Activated CD4-positive, alpha-beta T cell treated with anti-CD3 and anti-CD28 coated beads for 36 hours (primary cell): ENCODE measurements at regions not wholly inside any gene's neighbourhood (a gene's known extent, or its start where the extent isn't known, plus 50 kb on each side); places are given as distances from the start of the nearest gene placed in this dataset.

Source experiments
- ATAC-seq: fragments of 200-7000 bp; cut with Tn5 transposase; one replicate; pipeline ENCODE4 v1.10.0; 2021; ENCODE audit warnings: mild to moderate bottlenecking, moderate library complexity
- CTCF ChIA-PET: fragments of 350-600 bp; sonication (Branson Sonifier 250); formaldehyde crosslinking; loops from one replicate; lab custom pipeline; 2021; ENCODE audit warnings: antibody characterized with exemption; lab: Charles Lee
- POLR2A ChIA-PET: fragments of 350-600 bp; sonication (Branson Sonifier 250); formaldehyde crosslinking; loops from one replicate; lab custom pipeline; 2021; ENCODE audit warnings: antibody characterized with exemption, inconsistent platforms; lab: Charles Lee
- DNase-seq: peaks from one replicate; pipeline ENCODE4 v3.0.0-alpha.2; 2020
- H3K27ac Mint-ChIP-seq: one replicate; pipeline ENCODE4 v1.8.0; 2021; ENCODE audit warnings: mixed read lengths
- H3K27me3 Mint-ChIP-seq: one replicate; pipeline ENCODE4 v1.8.0; 2021; ENCODE audit warnings: mixed read lengths
- H3K36me3 Mint-ChIP-seq: one replicate; pipeline ENCODE4 v1.8.0; 2021; ENCODE audit warnings: low read depth, mixed read lengths
- H3K4me1 Mint-ChIP-seq: one replicate; pipeline ENCODE4 v1.8.0; 2021; ENCODE audit warnings: mixed read lengths
- H3K4me3 Mint-ChIP-seq: one replicate; pipeline ENCODE4 v1.8.0; 2021; ENCODE audit warnings: mild to moderate bottlenecking, moderate library complexity, mixed read lengths
- H3K9me3 Mint-ChIP-seq: one replicate; pipeline ENCODE4 v1.8.0; 2021; ENCODE audit warnings: low read depth, mixed read lengths
- intact Hi-C, 2 experiments: fragments of 100-400 bp; cut with DNase I in 1 of 2; cut with micrococcal nuclease in 1 of 2; formaldehyde crosslinking; loops; one replicate each; pipeline versions ENCODE4 v1.14.2 to v1.15.1; 2022 to 2024; cut with DNase I, micrococcal nuclease

DNA sequence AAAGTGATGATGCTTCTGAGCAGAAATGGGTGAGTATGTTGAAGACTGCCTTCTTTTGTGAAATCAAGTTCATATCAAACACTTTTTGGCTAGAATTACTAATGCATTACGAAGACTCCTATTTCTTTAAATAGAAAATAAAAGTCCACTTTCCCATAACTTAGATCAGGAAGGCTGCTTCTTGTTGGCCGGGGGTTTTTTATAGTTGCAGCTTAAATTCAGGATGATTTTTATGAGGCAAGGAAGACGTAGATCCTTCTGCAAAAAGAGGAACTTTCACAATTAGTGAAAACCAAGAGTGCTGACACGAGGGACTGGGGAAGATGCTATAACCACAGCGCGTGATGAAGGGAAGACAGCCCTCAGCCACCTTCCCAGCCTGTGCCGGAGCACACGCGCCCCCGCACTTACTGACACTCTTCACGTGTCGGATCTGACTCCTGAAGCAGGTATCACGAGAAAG lies 206.1 kb upstream of the PRDM1 start:
- H3K9me3 Mint-ChIP-seq = no peaks in the 10 kb centered on the region
- no peak overlapping the region for H3K27ac Mint-ChIP-seq
- ChIA-PET POLR2A (interaction anchor here (0.7 kb wide), 1 partner anchor 449 kb away, joined by 3 read pairs; no protein-coding TSS in a partner anchor), CTCF (interaction anchor here (0.9 to 2.3 kb wide), 4 partner anchors 13 to 302 kb away, joined by 3 to 7 read pairs (median 4); no protein-coding TSS in a partner anchor)
- ATAC-seq (peak; percentile 91), DNase-seq (peak; percentile 71)
- H3K4me3 Mint-ChIP-seq = peak overlapping the region; percentile 3
- H3K36me3 Mint-ChIP-seq = no peaks in the 10 kb centered on the region
- H3K27me3 Mint-ChIP-seq = peaks cover 27% of the 10 kb centered on the region
- H3K4me1 Mint-ChIP-seq = peaks cover 15% of the 10 kb centered on the region
- intact Hi-C loops = loop anchor here in 1 of 2 experiments (2.0 to 5.0 kb wide), 3 partner anchors 19 to 102 kb away; no protein-coding TSS in a partner anchor

DNA sequence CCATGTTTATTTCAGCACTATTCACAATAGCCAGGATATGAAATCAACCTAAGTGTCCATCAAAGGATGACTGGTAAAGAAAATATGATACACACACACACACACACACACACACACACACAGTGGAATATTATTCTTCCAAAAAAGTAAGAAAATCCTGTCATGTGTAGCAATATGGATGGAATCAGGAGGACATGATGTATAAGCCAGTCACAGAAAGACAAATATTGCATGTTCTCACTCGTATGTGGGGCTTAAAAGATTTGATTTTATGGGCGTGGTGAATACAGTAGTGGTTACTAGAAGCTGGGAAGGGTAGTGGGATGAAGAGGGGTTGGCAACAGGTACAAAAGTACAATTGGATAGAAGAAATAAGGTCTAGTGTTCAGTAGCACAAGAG lies 207.0 kb upstream of the PRDM1 start:
- no peaks in the 10 kb centered on the region for H3K9me3 Mint-ChIP-seq
- intact Hi-C loops = no loop called here
- H3K27me3 Mint-ChIP-seq = peaks cover 27% of the 10 kb centered on the region
- DNase-seq (no peak), ATAC-seq (no peak)
- H3K36me3 Mint-ChIP-seq = no peaks in the 10 kb centered on the region
- H3K4me1 Mint-ChIP-seq = peaks cover 15% of the 10 kb centered on the region
- ChIA-PET CTCF (interaction anchor here (1.2 to 2.3 kb wide), 2 partner anchors 14 to 22 kb away, joined by 4 to 7 read pairs; no protein-coding TSS in a partner anchor), POLR2A (no interaction called here)
- H3K4me3 Mint-ChIP-seq = no peak overlapping the region
- no peak overlapping the region for H3K27ac Mint-ChIP-seq

DNA sequence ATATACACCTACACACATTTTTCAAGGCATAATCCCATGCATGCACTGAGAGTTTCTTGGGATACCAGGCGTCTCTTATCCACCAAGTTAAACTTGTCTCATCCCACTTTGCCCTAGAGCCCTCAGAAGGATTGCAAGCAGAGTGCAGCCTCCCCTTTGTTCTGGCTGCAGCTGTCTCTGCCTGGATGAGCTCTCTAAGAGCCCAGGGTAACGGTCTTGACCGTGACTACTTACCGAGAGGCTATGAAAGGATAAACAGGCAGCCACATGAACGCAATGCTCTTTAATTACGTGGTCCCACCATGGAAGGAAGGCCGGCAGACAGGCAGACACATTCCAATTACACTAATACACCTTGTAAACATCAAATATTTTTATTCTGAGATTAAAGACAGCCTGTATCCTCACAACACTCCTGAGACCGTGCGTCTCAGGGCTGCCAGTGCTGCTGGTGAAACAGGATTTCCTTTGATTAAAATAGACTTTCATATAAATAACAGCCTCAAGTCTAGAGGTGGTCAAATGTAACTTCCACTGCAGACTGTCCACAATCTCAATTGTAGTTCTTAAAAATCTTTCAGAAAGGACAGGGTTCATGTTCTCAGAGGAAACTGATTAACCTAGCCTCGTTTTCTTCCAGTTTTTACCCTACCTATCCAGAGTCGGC lies 210.0 kb upstream of the PRDM1 start:
- Mint-ChIP-seq H3K4me1 (peaks cover 25% of the 10 kb centered on the region), H3K9me3 (no peaks in the 10 kb centered on the region), H3K36me3 (no peaks in the 10 kb centered on the region), H3K27me3 (peaks cover 23% of the 10 kb centered on the region), H3K27ac (no peak overlapping the region), H3K4me3 (no peak overlapping the region)
- ATAC-seq = no peak
- DNase-seq = no peak
- CTCF ChIA-PET = no interaction called here
- POLR2A ChIA-PET = no interaction called here
- intact Hi-C loops = no loop called here

DNA sequence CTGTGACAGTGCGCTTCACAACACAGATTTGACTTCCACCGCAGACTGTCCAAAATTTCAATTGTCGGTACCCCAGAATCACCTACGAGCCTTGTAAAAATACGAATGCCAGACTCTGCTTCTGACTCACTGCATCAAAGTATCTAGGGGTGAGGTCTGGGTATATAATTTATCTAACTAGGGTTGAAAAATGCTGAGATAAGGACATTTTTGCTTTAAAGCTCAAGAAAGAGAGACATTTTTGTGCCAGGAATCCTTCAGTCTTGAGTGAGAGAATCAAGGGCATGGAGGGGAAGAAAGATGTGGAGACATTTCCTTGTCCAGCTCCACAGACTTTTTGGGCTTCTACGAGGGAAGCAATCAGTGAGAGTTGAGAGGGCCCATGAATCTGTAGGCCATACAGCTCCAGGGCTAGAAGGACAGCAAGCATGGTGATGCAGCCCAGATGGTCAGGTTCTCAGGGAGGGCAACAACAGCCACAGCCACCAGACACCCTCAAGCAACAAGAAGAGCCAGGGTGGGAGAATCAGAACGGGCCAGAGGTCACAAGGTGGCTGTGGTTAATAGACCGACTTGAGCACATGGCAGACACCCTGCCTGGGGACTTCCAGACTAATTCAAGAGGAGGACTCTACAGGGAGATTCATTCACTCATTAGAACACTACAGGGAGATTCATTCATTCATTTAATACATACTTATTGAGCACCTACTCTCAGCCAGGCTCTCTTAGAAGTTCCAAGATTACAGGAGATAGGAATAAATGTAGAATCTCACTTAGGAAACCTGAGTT lies 211.1 kb upstream of the PRDM1 start:
- CTCF ChIA-PET = no interaction called here
- no peaks in the 10 kb centered on the region for H3K36me3 Mint-ChIP-seq

DNA sequence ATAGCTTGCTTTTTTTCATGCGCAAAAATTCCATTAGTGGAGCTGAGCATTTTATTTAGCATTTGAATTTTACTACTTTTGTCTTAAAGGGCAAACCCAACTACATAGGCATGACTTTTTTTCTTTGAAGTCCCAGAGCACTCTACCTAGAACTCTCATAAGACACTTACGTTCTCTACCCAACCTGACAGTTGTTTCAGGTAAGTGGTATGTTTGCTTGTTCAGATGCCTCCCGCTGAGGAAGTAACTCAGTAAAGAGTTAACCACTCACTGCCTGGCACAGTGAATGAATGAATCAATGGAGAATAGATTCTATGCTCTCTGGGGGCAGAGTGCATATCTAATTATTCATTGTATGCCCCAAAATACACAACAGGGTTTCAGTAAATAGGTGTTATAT lies 212.3 kb upstream of the PRDM1 start:
- ATAC-seq (peak; percentile 28), DNase-seq (no peak)
- ChIA-PET CTCF (no interaction called here), POLR2A (interaction anchor here (1.0 kb wide), 1 partner anchor 26 kb away, joined by 5 read pairs; no protein-coding TSS in a partner anchor)
- intact Hi-C loops = no loop called here
- Mint-ChIP-seq H3K4me3 (no peak overlapping the region), H3K4me1 (peaks cover 11% of the 10 kb centered on the region), H3K36me3 (no peaks in the 10 kb centered on the region), H3K27ac (no peak overlapping the region), H3K27me3 (peaks cover 20% of the 10 kb centered on the region), H3K9me3 (no peaks in the 10 kb centered on the region)

More for the DNA sequence above, 211.1 kb upstream of the PRDM1 start:
- H3K9me3 Mint-ChIP-seq = no peaks in the 10 kb centered on the region
- H3K27ac Mint-ChIP-seq = no peak overlapping the region
- H3K27me3 Mint-ChIP-seq = peaks cover 22% of the 10 kb centered on the region
- DNase-seq (no peak), ATAC-seq (no peak)
- H3K4me3 Mint-ChIP-seq = no peak overlapping the region
- intact Hi-C loops = no loop called here
- H3K4me1 Mint-ChIP-seq = peaks cover 19% of the 10 kb centered on the region
- POLR2A ChIA-PET = no interaction called here

DNA sequence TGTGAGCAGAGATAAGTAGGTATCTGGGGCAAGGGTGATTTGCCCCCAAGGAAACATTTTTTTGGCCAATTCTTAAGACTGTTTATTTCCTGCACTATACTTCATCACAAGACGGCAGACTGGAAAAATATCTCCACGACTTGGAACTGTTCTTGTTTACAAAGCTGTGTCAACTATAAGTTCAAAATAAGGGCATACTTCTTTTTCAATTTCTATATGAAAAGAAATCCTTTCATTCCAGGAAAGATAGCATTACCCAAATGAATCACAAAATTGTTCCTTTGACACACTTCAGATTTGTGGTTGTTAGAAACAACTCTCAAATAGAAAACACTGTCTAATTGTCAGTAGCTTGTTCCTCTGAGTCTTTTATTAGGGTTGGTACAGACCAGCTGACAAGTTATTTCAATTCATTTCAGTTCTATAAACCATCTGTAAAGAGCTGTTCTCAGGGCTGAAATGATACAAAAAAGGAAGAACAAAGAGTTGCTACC lies 212.9 kb upstream of the PRDM1 start:
- Mint-ChIP-seq H3K27me3 (peaks cover 15% of the 10 kb centered on the region), H3K4me1 (peaks cover 11% of the 10 kb centered on the region), H3K4me3 (no peak overlapping the region), H3K9me3 (no peaks in the 10 kb centered on the region), H3K36me3 (no peaks in the 10 kb centered on the region), H3K27ac (no peak overlapping the region)
- DNase-seq (no peak), ATAC-seq (peak; percentile 85)
- ChIA-PET CTCF (no interaction called here), POLR2A (interaction anchor here (0.6 to 1.0 kb wide), 2 partner anchors 27 to 646 kb away, joined by 3 to 5 read pairs; no protein-coding TSS in a partner anchor)
- intact Hi-C loops = no loop called here

DNA sequence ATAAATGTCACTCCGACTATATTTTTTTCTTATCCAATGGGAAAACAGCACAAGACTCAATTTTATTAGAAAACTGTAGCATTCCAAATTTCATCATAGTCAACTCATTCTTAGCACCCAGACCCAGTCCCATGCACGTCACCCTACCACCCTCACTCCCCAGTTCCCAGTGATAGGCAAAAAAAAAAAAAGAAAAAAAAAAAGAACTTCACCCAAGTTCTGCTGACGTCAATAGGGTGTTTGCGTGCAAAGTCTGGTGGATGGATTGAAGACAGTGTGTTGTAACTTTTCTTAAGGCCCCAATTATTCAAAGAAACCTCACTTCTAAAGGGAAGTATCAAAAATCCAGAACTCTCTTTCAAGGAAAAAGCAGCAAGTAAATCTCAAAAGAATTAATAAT lies 213.9 kb upstream of the PRDM1 start:
- Mint-ChIP-seq H3K27me3 (peaks cover 14% of the 10 kb centered on the region), H3K4me3 (no peak overlapping the region), H3K9me3 (no peaks in the 10 kb centered on the region), H3K4me1 (peaks cover 11% of the 10 kb centered on the region), H3K36me3 (no peaks in the 10 kb centered on the region), H3K27ac (no peak overlapping the region)
- POLR2A ChIA-PET = no interaction called here
- intact Hi-C loops = no loop called here
- ATAC-seq (no peak), DNase-seq (no peak)
- CTCF ChIA-PET = no interaction called here

DNA sequence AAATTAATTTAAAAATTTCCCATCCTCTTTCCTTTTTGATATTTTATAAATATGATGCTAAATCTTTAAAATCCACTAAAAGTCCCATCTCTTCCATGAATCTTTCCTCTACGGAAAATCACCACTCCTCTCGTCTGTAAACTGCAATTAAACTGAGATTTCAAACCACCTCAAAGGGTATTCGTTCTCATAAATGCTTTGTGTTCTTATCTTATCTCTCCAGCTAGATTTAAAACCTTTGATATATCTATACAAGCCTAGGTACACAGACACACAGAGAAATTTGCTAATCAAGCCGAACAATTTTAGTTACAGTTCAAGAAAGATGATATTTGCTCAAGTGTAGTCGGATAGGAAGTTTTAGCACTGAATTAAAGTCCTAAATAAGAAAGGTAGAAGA lies 214.6 kb upstream of the PRDM1 start:
- Mint-ChIP-seq H3K36me3 (no peaks in the 10 kb centered on the region), H3K27ac (no peak overlapping the region), H3K9me3 (no peaks in the 10 kb centered on the region), H3K4me1 (peaks cover 11% of the 10 kb centered on the region), H3K27me3 (peaks cover 11% of the 10 kb centered on the region), H3K4me3 (no peak overlapping the region)
- intact Hi-C loops = no loop called here
- CTCF ChIA-PET = interaction anchor here (1.1 kb wide), 1 partner anchor 352 kb away, joined by 4 read pairs; no protein-coding TSS in a partner anchor
- DNase-seq (no peak), ATAC-seq (no peak)
- POLR2A ChIA-PET = no interaction called here

DNA sequence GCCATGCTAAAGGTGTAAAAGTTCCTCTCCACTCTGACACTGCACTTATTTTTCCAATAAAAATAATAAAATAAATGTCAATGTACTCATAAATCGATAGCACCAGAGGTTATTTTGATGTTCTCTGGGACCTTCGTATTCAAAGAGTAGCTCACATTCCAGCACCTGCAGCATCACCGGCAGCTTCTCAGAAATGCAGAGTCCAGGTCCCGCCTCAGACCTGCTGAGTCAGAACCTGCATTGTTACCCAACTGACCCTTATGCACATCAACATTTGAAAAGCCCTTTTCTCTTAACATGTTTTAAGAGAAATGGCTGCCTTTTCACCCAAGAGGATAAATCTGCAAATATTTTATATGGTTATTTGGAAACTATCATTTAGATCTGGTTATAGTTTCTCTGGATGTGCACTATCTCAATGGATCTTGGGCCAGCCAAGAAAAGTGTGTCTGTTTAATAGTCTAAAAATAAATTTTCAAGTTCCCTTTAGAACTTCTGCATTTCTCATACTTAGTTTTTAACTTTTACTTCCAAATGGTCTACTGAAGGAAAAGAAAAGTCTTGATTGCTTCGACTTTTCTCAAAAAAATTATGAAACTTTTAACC lies 216.2 kb upstream of the PRDM1 start:
- no peak for DNase-seq
- Mint-ChIP-seq H3K9me3 (no peaks in the 10 kb centered on the region), H3K4me1 (peaks cover 11% of the 10 kb centered on the region), H3K4me3 (no peak overlapping the region), H3K27ac (no peak overlapping the region), H3K36me3 (no peaks in the 10 kb centered on the region), H3K27me3 (peaks cover 13% of the 10 kb centered on the region)
- intact Hi-C loops = no loop called here
- CTCF ChIA-PET = no interaction called here
- POLR2A ChIA-PET = no interaction called here
- ATAC-seq = no peak

DNA sequence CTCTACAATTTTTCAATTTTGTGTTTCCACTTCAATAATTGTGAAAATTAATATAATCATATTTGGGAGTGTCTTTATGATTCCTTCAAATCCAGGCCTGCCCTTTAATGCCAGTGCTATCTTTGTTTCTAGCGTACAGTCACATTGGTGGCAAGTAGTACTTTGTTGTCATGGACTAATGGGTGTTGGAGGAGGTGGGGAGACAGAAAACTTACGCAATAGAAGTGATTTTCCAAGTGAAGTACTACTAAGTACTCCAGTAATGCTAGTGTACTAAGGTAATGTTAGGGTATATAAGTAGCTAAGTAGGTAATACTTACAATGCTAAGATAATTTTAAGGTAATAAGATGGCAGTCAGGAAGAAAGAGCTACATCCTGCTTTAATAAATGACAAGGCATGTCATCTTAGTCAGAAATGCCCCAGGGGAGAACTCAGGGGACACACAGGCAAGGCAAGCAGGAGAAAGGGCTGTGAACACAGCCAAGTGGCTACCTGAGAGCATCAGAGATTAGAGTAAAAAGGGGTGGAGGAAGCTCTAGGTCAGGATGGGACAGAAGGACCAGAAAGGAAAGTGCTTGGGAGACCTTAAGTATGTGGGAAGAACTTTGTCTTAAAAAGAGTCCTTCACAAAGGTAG lies 217.2 kb upstream of the PRDM1 start:
- Mint-ChIP-seq H3K27ac (no peak overlapping the region), H3K4me1 (peaks cover 11% of the 10 kb centered on the region), H3K4me3 (no peak overlapping the region), H3K27me3 (peaks cover 13% of the 10 kb centered on the region), H3K36me3 (no peaks in the 10 kb centered on the region), H3K9me3 (no peaks in the 10 kb centered on the region)
- CTCF ChIA-PET = no interaction called here
- intact Hi-C loops = no loop called here
- POLR2A ChIA-PET = no interaction called here
- no peak for ATAC-seq
- DNase-seq = no peak

DNA sequence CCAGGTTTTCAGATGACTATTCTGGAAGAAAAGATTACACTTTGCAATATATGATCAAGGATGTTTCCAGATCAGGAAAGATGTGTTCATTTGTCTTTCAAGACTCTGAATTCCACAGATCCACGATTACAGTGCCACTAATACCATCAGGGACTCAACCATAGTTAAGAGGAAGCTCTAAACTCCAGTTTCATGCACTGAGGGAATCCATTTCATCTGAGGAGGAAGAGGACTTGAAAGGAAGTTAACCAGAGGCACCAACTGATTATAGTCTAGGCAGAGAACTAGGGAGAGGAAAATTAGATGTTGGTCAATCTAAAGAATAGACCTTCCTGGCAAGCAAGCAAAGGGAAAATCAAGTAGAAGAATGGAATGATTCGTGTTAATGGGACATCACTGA lies 218.3 kb upstream of the PRDM1 start:
- no peak for ATAC-seq
- H3K36me3 Mint-ChIP-seq = no peaks in the 10 kb centered on the region
- H3K27ac Mint-ChIP-seq = no peak overlapping the region
- peaks cover 13% of the 10 kb centered on the region for H3K27me3 Mint-ChIP-seq
- H3K4me1 Mint-ChIP-seq = no peaks in the 10 kb centered on the region
- H3K9me3 Mint-ChIP-seq = no peaks in the 10 kb centered on the region
- POLR2A ChIA-PET = no interaction called here
- no peak for DNase-seq
- CTCF ChIA-PET = no interaction called here
- no peak overlapping the region for H3K4me3 Mint-ChIP-seq
- intact Hi-C loops = no loop called here
